ENCODE measurements at regions not wholly inside any gene's neighbourhood (a gene's known extent, or its start where the extent isn't known, plus 50 kb on each side); places are given as distances from the start of the nearest gene placed in this dataset.

DNA sequence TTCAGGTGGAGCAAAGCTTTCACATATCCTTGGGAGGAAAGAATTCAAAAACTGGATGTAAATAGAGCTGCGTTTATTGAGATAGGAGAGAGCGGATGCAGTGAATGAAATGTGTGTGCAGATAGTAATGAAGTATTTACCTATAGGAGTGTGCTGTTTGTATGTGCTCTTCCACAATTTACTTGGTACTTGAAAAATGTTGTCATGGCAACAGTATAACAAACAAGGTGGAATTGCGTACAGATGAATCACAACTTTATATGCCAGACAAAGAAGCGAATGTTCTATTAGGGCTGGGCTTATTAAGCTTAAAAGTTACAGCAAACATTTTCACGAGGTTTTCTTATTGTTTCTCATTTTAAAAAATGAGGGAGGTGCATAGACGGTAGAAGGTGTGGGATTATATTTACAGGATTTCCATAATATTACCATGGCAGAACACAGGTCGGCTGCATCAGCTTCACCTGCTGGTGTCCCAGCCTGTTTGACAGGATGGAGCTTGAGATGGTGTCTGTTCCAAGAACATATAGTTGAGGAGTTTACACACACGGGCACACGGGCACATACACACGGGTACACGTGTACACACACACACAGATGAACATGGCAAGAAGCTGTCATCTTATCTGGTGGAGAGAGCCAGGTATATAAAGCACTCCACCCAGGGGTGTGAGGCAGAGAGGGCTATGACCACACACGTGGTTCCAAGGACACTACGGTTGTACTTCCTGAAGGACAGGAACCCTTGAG, 155.7 kb downstream of the RMI1 start:
- no peak for DNase-seq

DNA sequence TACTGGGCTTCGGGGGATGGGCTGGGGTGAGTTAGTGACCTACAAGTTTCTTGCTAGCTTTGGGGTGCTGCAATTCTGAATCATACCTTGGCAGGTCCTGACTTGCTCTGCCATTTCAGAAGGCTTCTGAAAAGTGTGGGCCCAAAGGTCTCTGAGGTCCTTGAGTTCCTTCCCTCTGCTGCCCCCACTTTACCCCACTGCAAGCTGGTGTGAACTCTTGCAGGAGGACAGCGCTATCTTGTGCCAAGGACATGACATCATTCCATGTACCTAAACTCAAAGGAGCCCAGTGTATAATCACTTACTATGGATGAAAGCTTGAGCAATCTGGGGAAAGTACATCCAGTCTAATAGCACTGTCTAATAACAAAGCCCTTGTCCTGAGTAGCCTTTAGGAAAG, 157.4 kb downstream of the RMI1 start:
- DNase-seq: no peak

GRCh38 chr9:84138541-84138940, 157.9 kb downstream of the RMI1 start:
- DNase-seq: peak; percentile 49

GRCh38 chr9:84139296-84140070, 158.9 kb downstream of the RMI1 start:
- DNase-seq: peak; percentile 71

DNA sequence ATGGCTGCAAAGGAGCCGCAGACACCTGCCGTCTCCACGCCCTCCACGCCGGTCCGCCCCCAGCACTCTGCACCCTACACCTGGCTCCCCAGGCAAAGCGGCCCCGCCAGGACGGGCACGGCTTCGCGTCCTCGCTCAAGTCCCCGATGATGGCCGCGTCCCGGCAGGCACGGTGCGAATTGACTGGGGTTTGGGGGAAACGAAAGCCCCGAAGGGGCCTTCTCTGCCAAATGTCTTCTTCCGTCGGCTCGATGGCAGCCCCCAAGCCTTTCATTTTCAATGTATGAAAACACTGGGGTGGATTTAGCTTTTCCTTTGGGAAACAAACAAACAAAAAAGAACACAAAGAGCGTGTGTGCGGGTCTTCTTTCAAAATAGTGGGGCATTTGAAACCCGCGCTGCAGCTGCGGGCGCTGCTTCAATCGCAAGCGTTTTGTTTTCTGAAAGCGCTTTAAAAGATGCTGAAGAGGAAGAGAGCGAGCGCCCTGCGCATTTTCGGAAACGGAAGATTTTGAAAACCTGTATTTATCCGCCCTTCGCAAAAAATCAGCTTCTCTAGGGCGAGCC, 160.0 kb downstream of the RMI1 start:
- peak; percentile 81 for DNase-seq

DNA sequence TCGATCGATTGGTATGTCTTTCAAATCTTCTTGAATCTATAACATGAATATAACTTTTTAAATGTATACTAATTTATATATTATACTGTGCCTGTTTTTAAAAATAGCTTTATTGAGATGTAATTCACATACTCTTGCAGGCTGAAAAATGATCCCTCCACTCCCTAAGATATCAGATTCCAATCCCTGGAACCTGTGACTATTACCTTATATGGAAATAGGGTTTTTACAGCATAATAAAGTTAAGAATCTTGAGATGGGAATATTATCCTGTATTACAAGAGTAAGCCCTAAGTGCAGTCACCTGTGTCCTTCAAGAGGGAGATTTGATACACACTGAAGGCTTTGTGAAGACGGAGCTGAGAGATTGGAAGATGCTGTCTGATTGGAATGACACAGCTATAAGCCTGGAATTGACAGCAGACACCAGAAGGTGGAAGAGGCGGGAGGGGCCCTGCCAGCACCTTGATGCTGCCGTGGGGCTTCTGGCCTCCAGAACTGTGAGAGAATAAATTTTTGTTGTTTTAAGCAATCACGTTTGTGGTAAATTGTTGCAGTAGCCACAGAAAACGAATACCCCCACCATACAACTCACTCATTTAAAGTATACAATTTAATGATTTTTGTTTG, 161.3 kb downstream of the RMI1 start:
- no peak for DNase-seq

DNA sequence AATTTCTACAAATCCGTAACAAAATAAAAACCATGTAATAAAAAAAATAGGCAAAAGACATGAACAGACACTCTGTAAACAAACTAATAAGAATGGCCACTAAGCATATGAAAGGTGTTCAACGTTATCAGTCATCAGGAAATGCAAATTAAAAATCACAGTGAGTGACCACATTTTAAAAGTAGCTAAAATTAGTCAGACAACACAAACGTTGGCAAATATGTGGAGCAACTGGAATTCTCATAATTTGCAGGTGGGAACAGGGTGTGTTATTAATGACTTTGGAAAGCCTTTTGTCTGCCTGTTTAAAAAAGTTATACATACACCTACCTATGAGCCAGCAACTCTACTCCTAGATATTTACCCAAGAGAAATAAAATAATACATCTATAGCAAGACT, 164.4 kb downstream of the RMI1 start:
- no peak for DNase-seq

DNA sequence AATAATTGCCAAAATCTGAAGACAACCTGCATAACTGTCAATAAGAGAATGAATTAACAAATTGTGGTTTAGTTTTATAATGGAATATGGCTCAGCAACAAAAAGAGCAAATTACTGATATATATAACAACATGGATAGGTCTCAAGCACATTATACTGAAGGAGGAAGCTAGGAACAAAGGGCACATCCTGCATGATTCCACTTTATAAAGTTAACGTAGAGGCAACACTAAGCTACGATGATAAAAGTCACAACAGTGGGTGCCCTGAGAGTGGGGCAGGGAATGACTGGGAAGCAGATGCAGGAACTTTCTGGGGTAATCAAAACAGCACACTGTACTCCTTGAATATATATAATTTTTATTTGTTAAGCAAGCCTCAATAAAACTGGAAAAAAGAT, 165.2 kb downstream of the RMI1 start:
- no peak for DNase-seq

DNA sequence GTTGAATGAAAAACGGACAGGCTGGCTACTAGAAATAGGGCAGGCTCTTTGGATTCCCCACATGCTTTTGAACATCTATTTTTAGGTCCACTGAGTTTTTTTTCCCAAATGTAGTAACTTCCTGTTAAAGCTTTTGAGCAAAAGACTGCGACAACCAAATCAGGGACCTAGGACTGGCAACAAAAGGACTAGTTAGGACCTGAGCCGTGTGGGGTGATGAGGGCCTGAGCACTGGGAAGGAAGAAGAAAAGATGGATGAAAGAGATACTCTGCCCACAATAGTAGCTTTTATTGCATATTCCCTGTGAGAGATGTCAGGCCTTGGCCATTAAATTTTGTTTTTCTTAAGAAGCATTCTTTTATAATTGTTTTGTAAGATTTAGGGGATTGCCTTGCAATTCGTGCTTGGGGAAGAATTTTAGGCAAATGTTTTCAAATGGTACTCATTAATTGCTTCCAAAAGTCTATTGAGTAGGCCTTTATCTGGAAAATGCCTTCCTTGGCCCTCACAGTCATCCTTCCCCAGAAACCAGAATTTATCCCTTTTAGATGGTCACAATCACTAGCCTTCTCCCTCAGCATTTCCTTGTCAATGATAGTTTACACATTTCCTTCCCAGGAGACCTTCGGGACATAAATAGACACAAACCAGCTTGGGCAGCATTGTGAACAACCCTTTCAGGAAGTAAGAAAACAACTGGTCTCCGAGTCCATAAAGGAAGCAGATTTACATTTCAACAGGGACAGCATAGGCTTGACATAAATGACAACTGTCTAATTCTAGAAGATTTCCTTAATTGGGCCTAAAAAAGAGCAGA, 166.5 kb downstream of the RMI1 start:
- DNase-seq: no peak

- no peak for DNase-seq
These were observed 170.6 kb downstream of the RMI1 start for GRCh38 chr9:84151236-84151635.

GRCh38 chr9:84151640-84152039, 171.0 kb downstream of the RMI1 start:
- peak; percentile 52 for DNase-seq

DNA sequence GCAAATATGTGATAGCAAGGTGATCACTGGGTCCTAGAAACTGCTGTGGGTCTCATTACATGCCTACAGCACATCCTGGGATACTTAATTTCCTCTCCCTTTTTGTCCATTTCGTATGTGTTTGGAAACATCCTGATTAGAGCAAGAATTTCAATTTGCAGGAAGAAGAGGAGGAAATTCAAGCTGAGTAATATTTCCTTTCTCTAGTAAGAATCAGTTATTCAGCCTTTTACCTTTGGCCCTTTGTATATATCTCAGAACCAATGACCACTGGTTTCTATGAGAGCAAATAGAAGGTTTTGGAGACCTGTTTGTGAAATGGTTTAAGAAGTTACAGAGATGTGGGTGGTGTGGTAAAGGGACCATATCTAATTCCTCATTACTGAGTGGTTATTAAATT, 171.6 kb downstream of the RMI1 start:
- DNase-seq: no peak

- DNase-seq: no peak
These were observed 173.3 kb downstream of the RMI1 start for GRCh38 chr9:84153885-84154284.

- DNase-seq: no peak
These were observed 173.7 kb downstream of the RMI1 start for GRCh38 chr9:84154320-84154719.

DNA sequence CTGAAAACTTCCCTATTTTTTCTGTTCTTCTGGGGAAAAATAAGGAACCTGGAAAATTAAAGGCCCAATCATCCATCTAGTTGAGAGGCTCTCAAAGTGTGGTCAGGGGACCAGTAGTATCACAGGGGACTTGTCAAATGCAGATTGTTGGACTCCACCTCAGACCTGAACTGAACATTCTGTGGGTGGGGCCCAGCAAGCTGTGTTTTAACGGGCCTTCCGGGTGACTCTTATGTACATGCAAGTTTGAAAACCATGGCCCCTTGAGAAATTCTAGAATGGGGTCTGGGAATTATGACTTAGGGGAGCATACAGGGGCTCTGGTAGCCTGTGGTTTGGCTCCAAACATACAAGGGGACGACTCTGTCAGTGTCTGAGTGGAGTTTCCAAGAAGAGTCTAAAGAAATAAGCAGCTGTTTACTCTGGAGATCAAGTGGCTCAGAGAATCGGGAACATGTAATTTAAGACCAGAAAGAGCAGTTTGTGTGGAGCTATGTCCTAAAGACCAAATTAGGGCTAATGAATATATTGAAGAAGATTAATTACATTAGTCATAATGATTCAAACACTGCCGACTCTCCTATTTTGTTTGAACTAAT, 177.4 kb downstream of the SLC28A3 start:
- DNase-seq: no peak

- no peak for DNase-seq
These were observed 173.7 kb downstream of the SLC28A3 start for GRCh38 chr9:84166891-84167290.

DNA sequence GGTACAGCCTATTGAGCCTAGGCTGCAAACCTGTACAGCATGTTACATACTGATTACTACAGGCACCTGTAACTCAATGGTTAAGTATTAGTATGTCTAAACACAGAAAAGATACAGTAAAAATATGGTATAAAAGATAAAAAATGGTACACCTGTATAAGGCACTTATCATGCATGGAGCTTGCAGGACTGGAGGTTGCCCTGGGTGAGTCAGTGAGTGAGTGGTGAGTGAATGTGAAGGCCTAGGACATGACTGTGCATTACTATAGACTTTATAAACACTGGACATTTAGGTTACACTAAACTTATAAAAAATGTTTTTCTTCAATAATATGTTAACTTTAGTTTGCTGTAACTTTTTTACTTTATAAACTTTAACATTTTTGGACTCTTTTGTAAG, 171.3 kb downstream of the SLC28A3 start:
- no peak for DNase-seq

- peak; percentile 73 for DNase-seq
These were observed 169.9 kb downstream of the SLC28A3 start for GRCh38 chr9:84170521-84171141.

GRCh38 chr9:84173961-84174360, 166.6 kb downstream of the SLC28A3 start:
- DNase-seq: peak; percentile 39

GRCh38 chr9:84174486-84174885, 166.1 kb downstream of the SLC28A3 start:
- no peak for DNase-seq

DNA sequence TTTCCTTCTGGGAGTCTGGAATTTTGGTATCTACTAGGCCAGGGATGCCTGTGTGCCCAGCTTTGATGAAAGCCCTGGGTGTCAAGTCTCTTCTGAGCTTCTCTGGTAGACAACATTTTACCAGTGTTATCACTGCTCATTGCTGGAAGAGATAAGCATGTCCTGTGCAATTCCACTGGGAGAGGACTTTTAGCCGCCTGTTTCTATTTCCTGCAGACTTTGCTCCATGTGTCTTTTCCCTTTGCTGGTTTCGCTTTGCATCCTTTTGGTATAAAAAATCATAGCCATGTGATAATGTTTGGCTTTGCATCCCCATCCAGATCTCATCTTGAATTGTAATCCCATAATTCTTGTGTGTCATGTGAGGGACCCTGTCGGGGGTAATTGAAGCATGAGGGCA, 163.2 kb downstream of the SLC28A3 start:
- no peak for DNase-seq

GRCh38 chr9:84179531-84179930, 161.0 kb downstream of the SLC28A3 start:
- no peak for DNase-seq

Data from eye (tissue), 1 donor.